Trophoblast cell (in vitro differentiated cells and primary cell): ENCODE measurements at regions not wholly inside any gene's neighbourhood (a gene's known extent, or its start where the extent isn't known, plus 50 kb on each side); places are given as distances from the start of the nearest gene placed in this dataset.
A peak's percentile ranks its signal among the peaks of the same experiment; 100 is the strongest.

Experiments
- DNase-seq, 2 donors: peaks; one replicate each; pipeline ENCODE4 v3.0.0-alpha.2; 2016
- H2AFZ ChIP-seq: 2 replicates; pipeline ENCODE4 v1.6.1; 2013; ENCODE audit warnings: low read length, moderate library complexity, mild to moderate bottlenecking; ENCODE audit not compliant: insufficient read depth, poor library complexity
- H2AK5ac ChIP-seq: 2 replicates; pipeline ENCODE4 v1.6.1; 2013; ENCODE audit warnings: mild to moderate bottlenecking, low read length
- H2BK120ac ChIP-seq: 2 replicates; pipeline ENCODE4 v1.6.1; 2013; ENCODE audit warnings: low read length, mild to moderate bottlenecking, moderate library complexity; ENCODE audit not compliant: insufficient read depth, poor library complexity
- H2BK12ac ChIP-seq: 2 replicates; pipeline ENCODE4 v1.6.1; 2013; ENCODE audit warnings: mild to moderate bottlenecking, low read length, moderate library complexity
- H2BK5ac ChIP-seq: 2 replicates; pipeline ENCODE4 v1.6.1; 2013; ENCODE audit warnings: low read length, low read depth, moderate library complexity, mild to moderate bottlenecking; ENCODE audit not compliant: poor library complexity
- H3K14ac ChIP-seq: 2 replicates; pipeline ENCODE4 v1.6.1; 2013; ENCODE audit warnings: mild to moderate bottlenecking, low read length
- H3K18ac ChIP-seq: 2 replicates; pipeline ENCODE4 v1.6.1; 2013; ENCODE audit warnings: mild to moderate bottlenecking, low read length
- H3K23ac ChIP-seq: 2 replicates; pipeline ENCODE4 v1.6.1; 2013; ENCODE audit warnings: low read length
- H3K27ac ChIP-seq: 2 replicates; pipeline ENCODE4 v1.5.1; 2013; ENCODE audit warnings: low read depth, mild to moderate bottlenecking, inconsistent platforms, low read length, moderate library complexity
- H3K27me3 ChIP-seq: 2 replicates; pipeline ENCODE4 v1.6.1; 2013; ENCODE audit warnings: inconsistent platforms, mild to moderate bottlenecking, low read length, moderate library complexity; ENCODE audit not compliant: insufficient read depth
- H3K36me3 ChIP-seq, 2 experiments: 1 replicate in 1 of 2; 2 replicates in 1 of 2; pipeline ENCODE4 v1.6.1; 2013; ENCODE audit warnings: low read length in 2 of 2, mild to moderate bottlenecking in 2 of 2, moderate library complexity in 1 of 2; ENCODE audit not compliant: insufficient read depth in 2 of 2, control insufficient read depth in 1 of 2
- H3K4ac ChIP-seq: 2 replicates; pipeline ENCODE4 v1.6.1; 2013; ENCODE audit warnings: low read depth, mild to moderate bottlenecking, low read length, moderate library complexity
- H3K4me1 ChIP-seq, 2 experiments: 1 replicate in 1 of 2; 2 replicates in 1 of 2; pipeline ENCODE4 v1.6.1; 2013; ENCODE audit warnings: low read length in 2 of 2, mild to moderate bottlenecking in 2 of 2, moderate library complexity in 1 of 2; ENCODE audit not compliant: insufficient read depth in 2 of 2, control insufficient read depth in 1 of 2
- H3K4me2 ChIP-seq: 2 replicates; pipeline ENCODE4 v1.6.1; 2013; ENCODE audit warnings: inconsistent platforms, mild to moderate bottlenecking, low read length, moderate library complexity
- H3K4me3 ChIP-seq: 2 replicates; pipeline ENCODE4 v1.5.1; 2013; ENCODE audit warnings: mild to moderate bottlenecking, low read depth, low read length, inconsistent platforms
- H3K79me1 ChIP-seq: one replicate; pipeline ENCODE4 v1.6.1; 2013; ENCODE audit warnings: low read length
- H3K79me2 ChIP-seq: 2 replicates; pipeline ENCODE4 v1.6.1; 2013; ENCODE audit warnings: low read length, mild to moderate bottlenecking; ENCODE audit not compliant: control insufficient read depth, insufficient read depth, poor library complexity
- H3K9ac ChIP-seq: 2 replicates; pipeline ENCODE4 v1.6.1; 2013; ENCODE audit warnings: mild to moderate bottlenecking, low read length
- H3K9me3 ChIP-seq: 2 replicates; pipeline ENCODE4 v1.6.1; 2013; ENCODE audit warnings: low read depth, mild to moderate bottlenecking, control low read depth, inconsistent platforms, low read length; ENCODE audit not compliant: insufficient read depth
- H4K12ac ChIP-seq: 2 replicates; pipeline ENCODE4 v1.6.1; 2013; ENCODE audit warnings: low read depth, mild to moderate bottlenecking, low read length, moderate library complexity
- H4K8ac ChIP-seq: 2 replicates; pipeline ENCODE4 v1.6.1; 2013; ENCODE audit warnings: low read depth, mild to moderate bottlenecking, low read length, moderate library complexity
- H4K91ac ChIP-seq: one replicate; pipeline ENCODE4 v1.6.1; 2013; ENCODE audit warnings: low read depth, mild to moderate bottlenecking, low read length, moderate library complexity
- WGBS: extraction: QIAGEN DNeasy Blood & Tissue Kit; methylation state at CpG from one replicate; pipeline ENCODE4 v1.1.7; 2013; ENCODE audit warnings: missing lambda C conversion rate; ENCODE audit not compliant: insufficient read length, insufficient coverage; ENCODE audit errors: extremely low coverage; 5-methylcytosine and 5-hydroxymethylcytosine counted together

GRCh38 chr16:64498363-64498762 lies 623.5 kb downstream of the CDH11 start:
- no peak for DNase-seq
- H3K9ac ChIP-seq, result no peak overlapping the region
- WGBS, result no CpG with 5 or more reads among the region's 2 CpGs

GRCh38 chr16:64493709-64494108 lies 628.2 kb downstream of the CDH11 start:
- Histone ChIP-seq H4K8ac (no peak overlapping the region), H2AFZ (no peak overlapping the region), H3K4ac (no peak overlapping the region), H3K79me2 (no peaks in the 10 kb centered on the region), H3K9ac (no peak overlapping the region), H2BK120ac (no peak overlapping the region), H3K14ac (no peak overlapping the region), H2BK5ac (no peak overlapping the region), H2AK5ac (no peak overlapping the region), H3K4me1 (no peaks in the 10 kb centered on the region), H3K9me3 (no peaks in the 10 kb centered on the region), H3K79me1 (no peaks in the 10 kb centered on the region), H3K36me3 (no peaks in the 10 kb centered on the region), H4K12ac (no peak overlapping the region), H3K4me3 (no peak overlapping the region), H3K27ac (no peak overlapping the region), H2BK12ac (no peak overlapping the region), H4K91ac (no peak overlapping the region), H3K18ac (no peak overlapping the region), H3K23ac (no peak overlapping the region), H3K27me3 (no peaks in the 10 kb centered on the region), H3K4me2 (no peak overlapping the region)
- DNase-seq, result no peak
- no CpG with 5 or more reads among the region's 2 CpGs for WGBS

More at GRCh38 chr16:64498363-64498762, 623.5 kb downstream of the CDH11 start:
- H2BK12ac ChIP-seq, result no peak overlapping the region
- H3K14ac ChIP-seq, result no peak overlapping the region
- H2AK5ac ChIP-seq, result no peak overlapping the region
- no peak overlapping the region for H2AFZ ChIP-seq
- H4K12ac ChIP-seq, result no peak overlapping the region
- no peak overlapping the region for H3K18ac ChIP-seq
- no peak overlapping the region for H3K4me2 ChIP-seq
- no peaks in the 10 kb centered on the region for H3K36me3 ChIP-seq
- no peaks in the 10 kb centered on the region for H3K27me3 ChIP-seq
- no peak overlapping the region for H2BK120ac ChIP-seq
- no peaks in the 10 kb centered on the region for H3K79me2 ChIP-seq
- H3K79me1 ChIP-seq, result no peaks in the 10 kb centered on the region
- H3K23ac ChIP-seq, result no peak overlapping the region
- no peaks in the 10 kb centered on the region for H3K9me3 ChIP-seq
- H2BK5ac ChIP-seq, result no peak overlapping the region
- no peak overlapping the region for H4K8ac ChIP-seq
- H4K91ac ChIP-seq, result no peak overlapping the region
- no peak overlapping the region for H3K27ac ChIP-seq
- H3K4me3 ChIP-seq, result no peak overlapping the region
- H3K4me1 ChIP-seq, result no peaks in the 10 kb centered on the region
- no peak overlapping the region for H3K4ac ChIP-seq

- Histone ChIP-seq H3K79me1 (no peaks in the 10 kb centered on the region), H3K36me3 (no peaks in the 10 kb centered on the region), H4K8ac (no peak overlapping the region), H3K23ac (no peak overlapping the region), H3K18ac (no peak overlapping the region), H3K9me3 (no peaks in the 10 kb centered on the region), H3K27ac (no peak overlapping the region), H3K4me2 (no peak overlapping the region), H3K9ac (no peak overlapping the region), H3K4ac (no peak overlapping the region), H4K12ac (no peak overlapping the region), H3K4me3 (no peak overlapping the region), H2BK5ac (no peak overlapping the region), H3K79me2 (no peaks in the 10 kb centered on the region), H3K4me1 (no peaks in the 10 kb centered on the region), H2BK12ac (no peak overlapping the region), H2AK5ac (no peak overlapping the region), H3K14ac (no peak overlapping the region), H3K27me3 (no peaks in the 10 kb centered on the region), H2BK120ac (no peak overlapping the region), H4K91ac (no peak overlapping the region), H2AFZ (no peak overlapping the region)
- DNase-seq, result peak in 1 of 2 donors; percentile 17
- no CpG with 5 or more reads among the region's 1 CpG for WGBS
Measured at GRCh38 chr16:64489449-64489848, 632.4 kb downstream of the CDH11 start.

GRCh38 chr16:64486561-64486960 lies 635.3 kb downstream of the CDH11 start:
- Histone ChIP-seq H2BK12ac (no peak overlapping the region), H4K12ac (no peak overlapping the region), H3K23ac (no peak overlapping the region), H2BK5ac (no peak overlapping the region), H4K8ac (no peak overlapping the region), H3K36me3 (no peaks in the 10 kb centered on the region), H3K27me3 (no peaks in the 10 kb centered on the region), H4K91ac (no peak overlapping the region), H3K79me1 (no peaks in the 10 kb centered on the region), H3K4me1 (no peaks in the 10 kb centered on the region), H3K9me3 (no peaks in the 10 kb centered on the region), H3K4me2 (no peak overlapping the region), H3K79me2 (no peaks in the 10 kb centered on the region), H3K4me3 (no peak overlapping the region), H2AK5ac (no peak overlapping the region), H2AFZ (no peak overlapping the region), H3K4ac (no peak overlapping the region), H3K9ac (no peak overlapping the region), H3K14ac (no peak overlapping the region), H3K18ac (no peak overlapping the region), H3K27ac (no peak overlapping the region), H2BK120ac (no peak overlapping the region)
- WGBS, result no CpG with 5 or more reads among the region's 1 CpG
- no peak for DNase-seq
